ENCODE measurements at regions not wholly inside any gene's neighbourhood (a gene's known extent, or its start where the extent isn't known, plus 50 kb on each side); places are given as distances from the start of the nearest gene placed in this dataset.
A peak's percentile ranks its signal among the peaks of the same experiment; 100 is the strongest.

GRCh38 chr11:30131535-30131934 lies 99.3 kb upstream of the FSHB start:
- peak; percentile 22 to 59 (median 38) for TF ChIP-seq CTCF (IDR thresholded peaks at IDR 0.05)
- TF ChIP-seq POLR2AphosphoS5 (IDR thresholded peaks at IDR 0.05) = no peak
- TF ChIP-seq EP300 (IDR thresholded peaks at IDR 0.05) = no peak

Measured in gastroesophageal sphincter (tissue), 3 donors.